ENCODE measurements at regions not wholly inside any gene's neighbourhood (a gene's known extent, or its start where the extent isn't known, plus 50 kb on each side); places are given as distances from the start of the nearest gene placed in this dataset.

DNA sequence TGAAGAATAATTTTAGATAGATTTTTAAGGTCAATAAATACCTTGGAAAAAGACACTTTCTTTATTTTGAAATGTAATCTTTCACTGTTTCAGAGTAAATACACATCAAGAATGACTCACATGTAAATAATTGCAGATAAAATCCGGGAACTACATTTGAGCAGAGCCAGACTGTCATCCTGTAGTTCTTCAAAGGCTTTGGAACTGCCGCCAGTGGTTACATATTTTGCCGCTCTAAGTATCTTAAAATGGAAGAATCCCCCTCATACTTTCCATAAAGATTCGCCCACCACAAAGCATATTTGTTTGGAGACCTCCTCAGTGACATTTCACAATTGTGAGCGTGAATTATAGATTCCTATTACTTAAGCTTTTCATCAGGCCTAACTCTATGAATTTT is 607.8 kb upstream of the ZFP42 start:
- CTCF ChIA-PET: no interaction called here

DNA sequence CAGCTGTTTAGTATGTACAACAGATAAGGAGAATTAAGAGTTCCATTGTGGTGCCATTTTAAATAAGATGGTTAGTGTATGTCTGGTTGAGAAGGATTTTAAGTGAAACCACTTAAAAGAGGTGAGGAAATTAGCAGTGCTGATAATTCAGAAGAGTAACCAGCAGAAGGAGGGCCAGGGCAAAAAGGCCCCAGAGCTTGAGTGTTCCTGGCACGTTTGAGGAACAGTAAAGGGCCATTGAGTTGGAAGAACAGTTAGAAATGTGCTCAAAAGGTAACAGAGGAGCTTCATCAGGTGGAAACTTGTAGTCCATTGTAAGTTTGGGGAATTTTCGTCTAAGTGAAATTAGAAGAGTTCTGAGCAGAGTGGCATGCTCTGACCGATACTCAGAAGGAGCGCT is 606.2 kb upstream of the ZFP42 start:
- no peak overlapping the region for H3K4me2 ChIP-seq (replicated peaks; ENCODE audit: low read depth, low read length, poor library complexity, severe bottlenecking)
- no peak overlapping the region for H3K27ac ChIP-seq (ENCODE audit: low read length in 2 of 2)
- Mint-ChIP-seq H3K27ac (no peak overlapping the region), H3K9me3 (ENCODE audit: insufficient read depth) (peaks cover 6% of the 10 kb centered on the region), H3K4me1 (no peaks in the 10 kb centered on the region), H3K4me3 (no peak overlapping the region), H3K27me3 (no peaks in the 10 kb centered on the region)
- no peaks in the 10 kb centered on the region for H4K20me1 ChIP-seq (ENCODE audit: control insufficient read depth, insufficient read depth, low read length, poor library complexity, severe bottlenecking)
- no peak overlapping the region for H3K9ac ChIP-seq (ENCODE audit: low read length)
- no peak for ATAC-seq (ENCODE audit: low read depth)
- CTCF ChIA-PET: interaction anchor here (1.4 kb wide), 1 partner anchor 22 kb away, joined by 3 read pairs; no protein-coding TSS in a partner anchor
- intact Hi-C loops (cut with micrococcal nuclease): no loop called here
- no peaks in the 10 kb centered on the region for H3K27me3 ChIP-seq (replicated peaks in 1 of 4; ENCODE audit: control extremely low read depth in 1 of 4, control insufficient read depth in 3 of 4, insufficient read depth in 4 of 4, low read length in 3 of 4)
- no peaks in the 10 kb centered on the region for H3K79me2 ChIP-seq (ENCODE audit: control insufficient read depth, insufficient read depth, low read length)
- H3K4me1 ChIP-seq (ENCODE audit: control insufficient read depth in 2 of 2, insufficient read depth in 2 of 2, low read length in 2 of 2): no peaks in the 10 kb centered on the region
- no peak overlapping the region for H3K4me3 ChIP-seq (ENCODE audit: control extremely low read depth in 1 of 5, extremely low read depth in 1 of 5, insufficient read depth in 1 of 5, low read depth in 2 of 5, low read length in 4 of 5)
- WGBS (ENCODE audit: insufficient coverage): 77% methylated on average over 4 of the region's 4 CpGs
- no peak for TF ChIP-seq EZH2 (IDR thresholded peaks at IDR 0.05; ENCODE audit: borderline replicate concordance, insufficient read depth, low read depth, low read length, poor library complexity, severe bottlenecking)
- TF ChIP-seq, protein P1, sequence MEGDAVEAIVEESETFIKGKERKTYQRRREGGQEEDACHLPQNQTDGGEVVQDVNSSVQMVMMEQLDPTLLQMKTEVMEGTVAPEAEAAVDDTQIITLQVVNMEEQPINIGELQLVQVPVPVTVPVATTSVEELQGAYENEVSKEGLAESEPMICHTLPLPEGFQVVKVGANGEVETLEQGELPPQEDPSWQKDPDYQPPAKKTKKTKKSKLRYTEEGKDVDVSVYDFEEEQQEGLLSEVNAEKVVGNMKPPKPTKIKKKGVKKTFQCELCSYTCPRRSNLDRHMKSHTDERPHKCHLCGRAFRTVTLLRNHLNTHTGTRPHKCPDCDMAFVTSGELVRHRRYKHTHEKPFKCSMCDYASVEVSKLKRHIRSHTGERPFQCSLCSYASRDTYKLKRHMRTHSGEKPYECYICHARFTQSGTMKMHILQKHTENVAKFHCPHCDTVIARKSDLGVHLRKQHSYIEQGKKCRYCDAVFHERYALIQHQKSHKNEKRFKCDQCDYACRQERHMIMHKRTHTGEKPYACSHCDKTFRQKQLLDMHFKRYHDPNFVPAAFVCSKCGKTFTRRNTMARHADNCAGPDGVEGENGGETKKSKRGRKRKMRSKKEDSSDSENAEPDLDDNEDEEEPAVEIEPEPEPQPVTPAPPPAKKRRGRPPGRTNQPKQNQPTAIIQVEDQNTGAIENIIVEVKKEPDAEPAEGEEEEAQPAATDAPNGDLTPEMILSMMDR (IDR thresholded peaks at IDR 0.05): no peak
- H3K36me3 ChIP-seq (replicated peaks in 1 of 2; ENCODE audit: control extremely low read depth in 1 of 2, control insufficient read depth in 1 of 2, extremely low read depth in 1 of 2, insufficient read depth in 2 of 2, low read length in 1 of 2): no peaks in the 10 kb centered on the region
- POLR2A ChIA-PET: no interaction called here
- no peaks in the 10 kb centered on the region for H3K9me3 ChIP-seq (ENCODE audit: control extremely low read depth in 1 of 3, control insufficient read depth in 2 of 3, insufficient read depth in 1 of 3, low read length in 2 of 3)
- DNase-seq: no peak
- H2AFZ ChIP-seq (ENCODE audit: insufficient read depth, low read depth, low read length, poor library complexity, severe bottlenecking): no peak overlapping the region

More for the DNA sequence above, 607.8 kb upstream of the ZFP42 start:
- Mint-ChIP-seq H3K9me3 (ENCODE audit: insufficient read depth) (peaks cover 6% of the 10 kb centered on the region), H3K4me1 (no peaks in the 10 kb centered on the region), H3K4me3 (no peak overlapping the region), H3K27ac (no peak overlapping the region), H3K27me3 (no peaks in the 10 kb centered on the region)
- no peaks in the 10 kb centered on the region for H3K27me3 ChIP-seq (replicated peaks in 1 of 4; ENCODE audit: control extremely low read depth in 1 of 4, control insufficient read depth in 3 of 4, insufficient read depth in 4 of 4, low read length in 3 of 4)
- TF ChIP-seq EZH2 (IDR thresholded peaks at IDR 0.05; ENCODE audit: borderline replicate concordance, insufficient read depth, low read depth, low read length, poor library complexity, severe bottlenecking): no peak
- TF ChIP-seq, protein P1 (IDR thresholded peaks at IDR 0.05): no peak
- ATAC-seq (ENCODE audit: low read depth): no peak
- POLR2A ChIA-PET: no interaction called here
- no peak overlapping the region for H3K4me3 ChIP-seq (ENCODE audit: control extremely low read depth in 1 of 5, extremely low read depth in 1 of 5, insufficient read depth in 1 of 5, low read depth in 2 of 5, low read length in 4 of 5)
- H3K9me3 ChIP-seq (ENCODE audit: control extremely low read depth in 1 of 3, control insufficient read depth in 2 of 3, insufficient read depth in 1 of 3, low read length in 2 of 3): no peaks in the 10 kb centered on the region
- H3K4me2 ChIP-seq (replicated peaks; ENCODE audit: low read depth, low read length, poor library complexity, severe bottlenecking): no peak overlapping the region
- intact Hi-C loops (cut with micrococcal nuclease): no loop called here
- H3K4me1 ChIP-seq (ENCODE audit: control insufficient read depth in 2 of 2, insufficient read depth in 2 of 2, low read length in 2 of 2): no peaks in the 10 kb centered on the region
- no peak for DNase-seq
- no peak overlapping the region for H2AFZ ChIP-seq (ENCODE audit: insufficient read depth, low read depth, low read length, poor library complexity, severe bottlenecking)
- H3K27ac ChIP-seq (ENCODE audit: low read length in 2 of 2): no peak overlapping the region
- H3K79me2 ChIP-seq (ENCODE audit: control insufficient read depth, insufficient read depth, low read length): no peaks in the 10 kb centered on the region
- no peak overlapping the region for H3K9ac ChIP-seq (ENCODE audit: low read length)
- H3K36me3 ChIP-seq (replicated peaks in 1 of 2; ENCODE audit: control extremely low read depth in 1 of 2, control insufficient read depth in 1 of 2, extremely low read depth in 1 of 2, insufficient read depth in 2 of 2, low read length in 1 of 2): no peaks in the 10 kb centered on the region
- 90% methylated on average over 4 of the region's 5 CpGs for WGBS (ENCODE audit: insufficient coverage)
- H4K20me1 ChIP-seq (ENCODE audit: control insufficient read depth, insufficient read depth, low read length, poor library complexity, severe bottlenecking): no peaks in the 10 kb centered on the region

Data from B cell (primary cell).